GM19438 (cell line): ENCODE measurements at regions not wholly inside any gene's neighbourhood (a gene's known extent, or its start where the extent isn't known, plus 50 kb on each side); places are given as distances from the start of the nearest gene placed in this dataset.

Experiments
- ATAC-seq: cut with Tn5 transposase; IDR thresholded peaks from one replicate; pipeline ENCODE4 v1.9.1; 2021; ENCODE audit warnings: low read depth; ENCODE audit not compliant: unreplicated experiment

GRCh38 chr14:53810221-53810620, 146.4 kb downstream of the BMP4 start:
- no peak for ATAC-seq

GRCh38 chr14:53808042-53808441, 148.6 kb downstream of the BMP4 start:
- no peak for ATAC-seq

GRCh38 chr14:53807542-53807941, 149.1 kb downstream of the BMP4 start:
- no peak for ATAC-seq

- ATAC-seq, result no peak
Observed at GRCh38 chr14:53807108-53807507, 149.5 kb downstream of the BMP4 start.

- ATAC-seq, result no peak
Observed at GRCh38 chr14:53796734-53797133, 159.9 kb downstream of the BMP4 start.

GRCh38 chr14:53793790-53794505, 162.7 kb downstream of the BMP4 start:
- no peak for ATAC-seq

GRCh38 chr14:53792909-53793308, 163.7 kb downstream of the BMP4 start:
- ATAC-seq, result no peak

GRCh38 chr14:53790731-53791500, 165.7 kb downstream of the BMP4 start:
- no peak for ATAC-seq

GRCh38 chr14:53788566-53788965, 168.1 kb downstream of the BMP4 start:
- ATAC-seq, result no peak

- no peak for ATAC-seq
Observed at GRCh38 chr14:53786045-53786444, 170.6 kb downstream of the BMP4 start.

- no peak for ATAC-seq
Observed at GRCh38 chr14:53784688-53785087, 171.9 kb downstream of the BMP4 start.

- no peak for ATAC-seq
Observed at GRCh38 chr14:53783256-53783655, 173.4 kb downstream of the BMP4 start.

- no peak for ATAC-seq
Observed at GRCh38 chr14:53780051-53780555, 176.5 kb downstream of the BMP4 start.

- no peak for ATAC-seq
Observed at GRCh38 chr14:53779301-53779700, 177.3 kb downstream of the BMP4 start.

GRCh38 chr14:53778263-53778662, 178.4 kb downstream of the BMP4 start:
- ATAC-seq, result no peak

GRCh38 chr14:53772936-53773335, 183.7 kb downstream of the BMP4 start:
- ATAC-seq, result no peak

GRCh38 chr14:53767566-53767965, 189.1 kb downstream of the BMP4 start:
- ATAC-seq, result no peak

GRCh38 chr14:53766601-53767000, 190.0 kb downstream of the BMP4 start:
- no peak for ATAC-seq

- no peak for ATAC-seq
Observed at GRCh38 chr14:53766106-53766505, 190.5 kb downstream of the BMP4 start.

- no peak for ATAC-seq
Observed at GRCh38 chr14:53764846-53765245, 191.8 kb downstream of the BMP4 start.

GRCh38 chr14:53758141-53758540, 198.5 kb downstream of the BMP4 start:
- no peak for ATAC-seq

GRCh38 chr14:53757732-53758131, 198.9 kb downstream of the BMP4 start:
- ATAC-seq, result no peak
